Effector memory CD4-positive, alpha-beta T cell (primary cell): ENCODE measurements at regions not wholly inside any gene's neighbourhood (a gene's known extent, or its start where the extent isn't known, plus 50 kb on each side); places are given as distances from the start of the nearest gene placed in this dataset.

Experiments
- DNase-seq, 3 donors: peaks; one replicate each; pipeline ENCODE4 v3.0.0-alpha.2; 2020
- H3K27ac ChIP-seq: 2 replicates; pipeline ENCODE4 v1.7.0; 2013; ENCODE audit warnings: mild to moderate bottlenecking, low read length, moderate library complexity; ENCODE audit not compliant: insufficient read depth, poor library complexity, severe bottlenecking
- H3K27me3 ChIP-seq: replicated peaks from 2 replicates; pipeline ENCODE4 v1.7.0; 2013; ENCODE audit warnings: mild to moderate bottlenecking, low read length; ENCODE audit not compliant: insufficient read depth, control insufficient read depth, poor library complexity, severe bottlenecking
- H3K36me3 ChIP-seq: 2 replicates; pipeline ENCODE4 v1.7.0; 2013; ENCODE audit warnings: mild to moderate bottlenecking, low read length, moderate library complexity; ENCODE audit not compliant: control insufficient read depth, insufficient read depth
- H3K4me1 ChIP-seq: 2 replicates; pipeline ENCODE4 v1.7.0; 2013; ENCODE audit warnings: low read length, mild to moderate bottlenecking; ENCODE audit not compliant: control insufficient read depth, insufficient read depth, poor library complexity, severe bottlenecking
- H3K4me3 ChIP-seq: 2 replicates; pipeline ENCODE4 v1.7.0; 2013; ENCODE audit warnings: low read length, low read depth, mild to moderate bottlenecking; ENCODE audit not compliant: insufficient read depth, poor library complexity, severe bottlenecking
- H3K9me3 ChIP-seq: 2 replicates; pipeline ENCODE4 v1.7.0; 2013; ENCODE audit warnings: mild to moderate bottlenecking, low read length, moderate library complexity; ENCODE audit not compliant: control insufficient read depth

DNA sequence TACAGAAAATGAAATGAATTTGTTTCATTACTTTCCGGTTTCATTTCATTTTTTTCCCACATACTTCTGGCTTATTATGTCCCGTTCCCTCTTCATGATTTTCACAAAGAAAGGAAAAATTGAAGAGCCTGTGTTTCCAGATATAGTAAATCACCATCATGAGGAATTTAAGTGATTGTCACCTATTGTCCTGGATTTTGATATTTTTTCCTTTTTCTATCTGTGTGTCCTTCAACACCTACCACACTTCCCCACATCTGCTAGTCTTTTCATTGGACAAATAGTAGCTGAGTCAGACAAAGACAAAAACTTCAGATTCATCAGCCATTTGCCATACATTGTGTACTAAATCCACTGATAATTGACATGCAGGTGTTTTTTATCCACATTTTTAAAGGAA is 258.2 kb upstream of the HSF2 start:
- no peak overlapping the region for H3K4me3 ChIP-seq
- H3K27ac ChIP-seq: no peak overlapping the region
- H3K27me3 ChIP-seq: no peaks in the 10 kb centered on the region
- DNase-seq: no peak
- H3K4me1 ChIP-seq: no peaks in the 10 kb centered on the region
- no peaks in the 10 kb centered on the region for H3K36me3 ChIP-seq
- H3K9me3 ChIP-seq: no peaks in the 10 kb centered on the region

DNA sequence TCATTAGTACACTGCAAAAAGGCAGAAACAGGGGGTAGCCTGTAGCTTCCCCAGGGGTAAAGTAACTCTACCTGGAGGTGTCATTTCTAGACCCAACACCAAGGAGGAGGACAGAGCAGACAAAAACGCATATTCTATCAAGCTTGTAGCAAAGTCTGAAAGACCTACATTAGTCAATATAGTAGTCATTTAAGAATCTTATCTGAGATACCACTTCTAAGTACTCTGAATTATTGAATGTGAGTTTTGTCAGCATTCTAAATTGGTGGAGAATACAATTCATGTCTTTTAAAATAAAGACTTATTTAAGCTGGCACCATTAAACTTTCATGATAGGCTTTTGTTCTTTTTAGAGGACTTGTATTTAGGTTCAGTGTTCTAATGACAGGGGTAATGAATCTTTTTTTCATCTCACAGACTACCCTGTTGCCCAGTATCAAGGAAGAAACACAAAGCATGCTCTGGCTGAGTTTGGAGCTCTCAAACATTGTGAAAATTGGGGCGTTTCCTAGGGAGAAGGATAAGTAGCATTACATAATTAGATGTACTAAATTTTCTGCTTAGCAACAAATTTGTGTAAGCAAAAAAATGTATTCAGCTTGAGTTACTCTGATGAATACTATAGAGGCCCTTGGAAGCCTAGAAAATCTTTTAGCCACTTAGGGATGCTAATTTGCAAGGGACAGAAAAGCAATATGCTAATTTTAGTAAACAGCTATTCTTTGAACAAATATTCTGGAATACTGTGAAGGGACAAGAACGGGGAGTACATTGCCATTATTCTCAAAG is 255.4 kb upstream of the HSF2 start:
- no peaks in the 10 kb centered on the region for H3K36me3 ChIP-seq
- no peaks in the 10 kb centered on the region for H3K27me3 ChIP-seq
- H3K27ac ChIP-seq: no peak overlapping the region
- DNase-seq: no peak
- H3K9me3 ChIP-seq: no peaks in the 10 kb centered on the region
- H3K4me1 ChIP-seq: no peaks in the 10 kb centered on the region
- H3K4me3 ChIP-seq: no peak overlapping the region

DNA sequence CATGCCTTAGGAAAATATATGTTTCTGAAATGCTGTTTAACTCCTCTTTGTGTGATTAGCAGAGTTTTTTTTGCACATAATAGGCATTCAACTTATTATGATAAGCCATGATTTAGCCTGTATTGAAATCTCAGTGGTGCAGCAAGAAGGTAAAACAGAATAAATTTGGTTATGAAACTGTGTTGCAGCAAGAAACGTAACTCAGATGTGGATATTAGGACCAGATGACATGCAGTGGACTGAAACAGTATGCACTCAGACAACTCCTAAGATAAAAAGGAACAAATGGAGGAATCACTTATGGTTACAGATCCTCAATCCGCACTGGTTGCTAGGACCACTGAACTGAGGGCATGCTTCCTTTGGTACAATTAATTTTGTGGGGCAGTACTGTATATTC is 254.2 kb upstream of the HSF2 start:
- Histone ChIP-seq H3K36me3 (no peaks in the 10 kb centered on the region), H3K9me3 (no peaks in the 10 kb centered on the region), H3K27ac (no peak overlapping the region), H3K4me3 (no peak overlapping the region), H3K27me3 (no peaks in the 10 kb centered on the region), H3K4me1 (no peaks in the 10 kb centered on the region)
- no peak for DNase-seq

DNA sequence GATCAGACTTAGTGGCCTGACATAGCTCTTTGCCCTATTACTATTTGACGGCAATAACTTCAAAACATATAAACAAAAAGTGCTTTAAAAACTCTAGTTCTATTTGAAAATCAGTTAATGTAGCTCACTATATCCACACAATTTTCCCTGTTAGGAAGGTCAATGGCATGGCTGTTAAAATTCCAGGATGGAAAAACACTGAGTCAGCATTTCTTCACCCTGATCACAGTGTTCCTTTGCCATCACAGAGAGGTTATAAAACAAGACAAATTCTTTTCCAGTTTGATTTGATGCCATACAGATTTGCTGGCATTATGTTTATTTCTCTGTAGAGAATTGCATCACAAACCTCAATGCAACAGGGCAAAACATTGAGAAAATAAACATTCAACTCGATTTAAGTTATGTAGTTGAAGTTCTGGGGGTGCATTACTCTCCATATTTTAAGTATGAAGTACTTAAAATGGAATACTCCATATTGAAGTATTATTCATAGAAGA is 253.7 kb upstream of the HSF2 start:
- Histone ChIP-seq H3K4me1 (no peaks in the 10 kb centered on the region), H3K27ac (no peak overlapping the region), H3K27me3 (no peaks in the 10 kb centered on the region), H3K4me3 (no peak overlapping the region), H3K36me3 (no peaks in the 10 kb centered on the region), H3K9me3 (no peaks in the 10 kb centered on the region)
- DNase-seq: no peak

DNA sequence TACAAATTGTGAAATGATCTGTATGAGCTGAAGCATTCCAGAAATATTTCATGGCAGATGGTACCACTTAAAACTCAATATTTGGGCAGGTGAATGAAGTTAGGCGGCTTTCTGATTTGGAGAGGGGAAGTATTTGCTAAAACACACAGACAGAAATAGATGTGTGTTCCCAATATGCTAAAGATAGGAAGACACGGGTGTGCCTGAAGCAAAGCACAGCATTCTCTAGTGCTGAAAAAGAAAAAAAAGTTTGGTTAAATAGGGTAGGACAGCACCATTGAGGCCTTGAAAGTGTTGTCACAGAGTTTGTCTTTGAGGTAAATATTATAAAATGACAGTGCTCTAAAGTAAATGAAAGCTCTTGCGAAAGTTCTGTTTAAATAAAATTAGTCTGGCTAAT is 252.2 kb upstream of the HSF2 start:
- Histone ChIP-seq H3K36me3 (no peaks in the 10 kb centered on the region), H3K27ac (no peak overlapping the region), H3K4me1 (no peaks in the 10 kb centered on the region), H3K9me3 (no peaks in the 10 kb centered on the region), H3K27me3 (no peaks in the 10 kb centered on the region), H3K4me3 (no peak overlapping the region)
- no peak for DNase-seq

DNA sequence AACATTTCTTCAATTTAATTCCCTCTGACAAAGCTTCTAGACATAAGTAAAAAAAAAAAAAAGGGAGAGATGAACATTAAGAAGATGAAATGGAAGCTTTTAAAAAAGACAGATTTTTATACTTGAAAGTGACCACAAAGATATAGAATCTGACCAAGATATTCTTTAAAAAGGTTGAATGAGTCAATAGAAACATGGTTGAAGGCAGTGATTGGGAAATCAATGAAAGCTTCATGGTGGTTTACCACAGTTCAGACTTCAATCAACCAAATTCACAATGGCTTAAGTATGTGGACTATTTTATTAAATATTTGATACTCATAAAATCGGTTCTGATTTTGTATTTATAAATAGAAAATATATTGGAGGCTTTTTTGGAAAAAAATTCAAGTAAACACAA is 248.4 kb upstream of the HSF2 start:
- H3K9me3 ChIP-seq: no peaks in the 10 kb centered on the region
- H3K4me1 ChIP-seq: no peaks in the 10 kb centered on the region
- DNase-seq: no peak
- H3K4me3 ChIP-seq: no peak overlapping the region
- no peaks in the 10 kb centered on the region for H3K36me3 ChIP-seq
- no peak overlapping the region for H3K27ac ChIP-seq
- no peaks in the 10 kb centered on the region for H3K27me3 ChIP-seq

DNA sequence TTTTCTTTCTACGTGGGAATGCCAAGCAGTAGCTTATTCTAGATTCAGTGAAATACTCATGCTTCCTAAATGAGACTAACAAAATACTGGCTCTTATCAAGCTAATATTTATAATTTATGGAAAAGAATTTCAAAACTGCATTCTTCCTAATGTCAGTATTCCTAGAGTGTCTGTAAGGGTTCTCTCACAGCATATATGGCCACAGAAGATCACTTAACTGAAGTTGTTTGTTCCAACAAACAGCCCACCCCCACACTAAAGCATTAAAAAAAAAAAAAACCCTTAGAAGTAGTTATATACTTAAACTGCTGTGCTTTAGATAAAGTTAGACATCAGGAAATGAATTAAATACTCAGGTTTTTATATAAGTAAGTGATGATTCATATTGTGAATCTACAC is 247.7 kb upstream of the HSF2 start:
- H3K27me3 ChIP-seq: no peaks in the 10 kb centered on the region
- DNase-seq: no peak
- H3K9me3 ChIP-seq: no peaks in the 10 kb centered on the region
- no peak overlapping the region for H3K27ac ChIP-seq
- no peak overlapping the region for H3K4me3 ChIP-seq
- no peaks in the 10 kb centered on the region for H3K36me3 ChIP-seq
- H3K4me1 ChIP-seq: no peaks in the 10 kb centered on the region

DNA sequence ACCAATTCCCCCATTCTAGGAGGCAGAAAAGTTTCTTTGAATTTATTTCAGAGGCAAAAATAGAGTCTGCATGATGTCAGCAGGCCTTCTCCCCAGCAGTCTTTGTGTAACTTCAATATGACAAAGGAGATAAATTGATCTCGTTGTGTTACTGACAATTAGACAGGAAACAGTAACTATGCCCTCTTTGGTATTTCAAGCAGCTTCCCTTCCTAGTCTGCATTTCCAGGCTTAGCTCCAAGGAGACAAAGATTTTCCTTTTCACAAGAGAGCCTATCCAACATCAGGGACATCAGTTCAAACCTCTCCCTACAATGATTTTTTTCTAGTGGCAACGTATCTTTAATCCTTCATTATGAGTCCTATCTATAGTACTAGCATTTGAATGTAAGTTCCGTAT is 245.9 kb upstream of the HSF2 start:
- H3K9me3 ChIP-seq: no peaks in the 10 kb centered on the region
- H3K4me3 ChIP-seq: no peak overlapping the region
- no peak for DNase-seq
- H3K27ac ChIP-seq: no peak overlapping the region
- no peaks in the 10 kb centered on the region for H3K4me1 ChIP-seq
- no peaks in the 10 kb centered on the region for H3K36me3 ChIP-seq
- no peaks in the 10 kb centered on the region for H3K27me3 ChIP-seq

DNA sequence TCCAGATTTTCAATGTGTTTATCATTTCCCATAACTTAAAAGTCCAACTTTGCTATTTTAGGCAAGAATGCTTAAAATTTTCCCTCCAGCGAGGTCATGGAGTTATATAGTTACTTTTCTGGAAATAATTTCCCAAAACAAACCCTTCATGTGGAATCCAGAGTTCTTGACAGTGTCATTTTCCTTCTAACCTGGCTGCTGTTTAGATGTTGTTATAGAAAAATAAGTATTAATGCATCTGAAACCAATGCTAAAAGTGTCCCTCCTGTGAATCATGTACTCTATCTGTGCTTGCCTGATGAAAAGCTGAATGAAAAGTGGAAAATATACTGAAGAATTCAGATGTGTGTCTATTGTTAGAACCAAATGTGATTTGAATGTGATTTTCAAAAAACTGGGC is 245.3 kb upstream of the HSF2 start:
- Histone ChIP-seq H3K4me3 (no peak overlapping the region), H3K27me3 (no peaks in the 10 kb centered on the region), H3K27ac (no peak overlapping the region), H3K36me3 (no peaks in the 10 kb centered on the region), H3K4me1 (no peaks in the 10 kb centered on the region), H3K9me3 (no peaks in the 10 kb centered on the region)
- DNase-seq: no peak

DNA sequence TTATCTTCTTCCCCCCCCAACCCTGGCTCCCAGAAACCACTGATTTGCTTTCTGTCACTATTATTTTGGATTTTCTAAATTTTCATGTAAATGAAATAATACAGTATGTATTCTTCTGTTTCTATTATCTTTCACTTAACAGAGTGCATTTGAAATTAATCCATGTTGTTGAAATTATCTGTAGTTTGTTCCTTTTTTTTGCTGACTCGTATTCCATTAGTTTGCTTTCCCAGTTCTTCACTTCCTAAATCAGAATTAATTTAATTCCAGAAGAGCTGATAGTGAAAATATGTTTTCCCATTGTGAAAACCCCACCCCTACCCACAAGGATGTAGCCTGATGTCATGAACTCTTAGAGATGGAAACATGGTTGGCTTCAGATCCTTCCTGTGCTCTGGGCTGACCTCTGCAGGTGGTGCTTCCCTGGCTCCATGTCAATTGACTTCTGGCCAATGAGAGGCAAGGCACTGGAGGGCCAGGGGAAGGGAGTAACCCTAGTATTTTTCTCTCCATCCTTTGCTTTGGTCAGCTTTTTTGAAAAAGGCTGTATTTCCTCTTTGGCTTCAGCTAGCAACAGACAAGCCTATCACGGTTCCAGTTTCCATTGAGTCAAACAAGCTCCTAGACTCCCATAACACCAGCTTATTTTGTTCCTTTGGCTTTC is 244.4 kb upstream of the HSF2 start:
- no peak overlapping the region for H3K27ac ChIP-seq
- H3K4me3 ChIP-seq: no peak overlapping the region
- DNase-seq: no peak
- H3K9me3 ChIP-seq: no peaks in the 10 kb centered on the region
- no peaks in the 10 kb centered on the region for H3K36me3 ChIP-seq
- no peaks in the 10 kb centered on the region for H3K4me1 ChIP-seq
- H3K27me3 ChIP-seq: no peaks in the 10 kb centered on the region
